SU-DHL-6 (cell line): ENCODE measurements at regions not wholly inside any gene's neighbourhood (a gene's known extent, or its start where the extent isn't known, plus 50 kb on each side); places are given as distances from the start of the nearest gene placed in this dataset.

Experiments
- CTCF ChIP-seq: fragments of 200-600 bp; sonication (generic); IDR thresholded peaks from one replicate; pipeline ENCODE4 v1.5.1; 2017; ENCODE audit warnings: antibody characterized with exemption, mild to moderate bottlenecking, low read length, moderate library complexity; ENCODE audit not compliant: insufficient read depth, poor library complexity, severe bottlenecking
- EZH2phosphoT487 ChIP-seq: fragments of 200-600 bp; sonication (generic), shearing (Covaris generic); conservative IDR thresholded peaks from 2 replicates; pipeline ENCODE4 v1.6.1; 2018; ENCODE audit warnings: mild to moderate bottlenecking, antibody characterized with exemption, low read length, moderate library complexity, mixed read lengths

GRCh38 chr11:39412117-39412516 lies 2047.3 kb downstream of the LRRC4C start:
- TF ChIP-seq EZH2phosphoT487: no peak
- TF ChIP-seq CTCF: no peak
